ENCODE measurements at regions not wholly inside any gene's neighbourhood (a gene's known extent, or its start where the extent isn't known, plus 50 kb on each side); places are given as distances from the start of the nearest gene placed in this dataset.

GRCh38 chr12:92539976-92540781 is 162.6 kb upstream of the PLEKHG7 start:
- Histone ChIP-seq H3K36me3 (ENCODE audit: low read depth, low read length) (no peaks in the 10 kb centered on the region), H3K9ac (ENCODE audit: low read length) (no peak overlapping the region), H3K27ac (ENCODE audit: low read length) (peak overlapping the region; percentile 61; the same call in 1 of the 2 replicates), H3K79me2 (ENCODE audit: low read length) (no peaks in the 10 kb centered on the region), H4K20me1 (ENCODE audit: low read length) (no peaks in the 10 kb centered on the region), H3K4me2 (ENCODE audit: low read length) (peak overlapping the region; percentile 48), H3K9me2 (replicated peaks; ENCODE audit: low read length) (no peaks in the 10 kb centered on the region), H2AFZ (ENCODE audit: low read length) (no peak overlapping the region), H3K27me3 (ENCODE audit: low read length) (no peaks in the 10 kb centered on the region), H3K4me1 (ENCODE audit: insufficient read depth, low read length) (peaks cover 36% of the 10 kb centered on the region), H3K9me3 (ENCODE audit: low read length) (no peaks in the 10 kb centered on the region), H3K4me3 (ENCODE audit: low read length) (no peak overlapping the region), H3F3A (ENCODE audit: low read length, unreplicated experiment) (no peaks in the 10 kb centered on the region)
- DNase-seq (no peak), ATAC-seq (no peak)
- no TSS peak for BruUV-seq (replicated peaks)
- intact Hi-C loops (cut with micrococcal nuclease) = no loop called here
- POLR2A ChIA-PET (ENCODE audit: unreplicated experiment) = no interaction called here
- no peak for TF ChIP-seq EZH2 (IDR thresholded peaks at IDR 0.05; ENCODE audit: low read length, unreplicated experiment)
- TF ChIP-seq CTCF (conservative IDR thresholded peaks at IDR 0.05; ENCODE audit: low read depth, low read length) = no peak
- no peak for TF ChIP-seq EZH2phosphoT487 (IDR thresholded peaks at IDR 0.05; ENCODE audit: borderline replicate concordance, low read length)
- CTCF ChIA-PET = no interaction called here

GRCh38 chr12:92539110-92539749 is 163.6 kb upstream of the PLEKHG7 start:
- TF ChIP-seq EZH2phosphoT487 (IDR thresholded peaks at IDR 0.05; ENCODE audit: borderline replicate concordance, low read length) (no peak), CTCF (conservative IDR thresholded peaks at IDR 0.05; ENCODE audit: low read depth, low read length) (no peak), EZH2 (IDR thresholded peaks at IDR 0.05; ENCODE audit: low read length, unreplicated experiment) (no peak)
- ChIA-PET POLR2A (ENCODE audit: unreplicated experiment) (no interaction called here), CTCF (no interaction called here)
- no peaks in the 10 kb centered on the region for H4K20me1 ChIP-seq (ENCODE audit: low read length)
- 0 out of 2 replicates have a peak overlapping the region, but pooled peaks have one; percentile 8 for H2AFZ ChIP-seq (ENCODE audit: low read length)
- no TSS peak for BruUV-seq (replicated peaks)
- peak; percentile 87 for ATAC-seq
- H3K36me3 ChIP-seq (ENCODE audit: low read depth, low read length) = no peaks in the 10 kb centered on the region
- H3K9me2 ChIP-seq (replicated peaks; ENCODE audit: low read length) = no peaks in the 10 kb centered on the region
- H3K27ac ChIP-seq (ENCODE audit: low read length) = peak overlapping the region; percentile 61
- no peaks in the 10 kb centered on the region for H3K9me3 ChIP-seq (ENCODE audit: low read length)
- peaks cover 33% of the 10 kb centered on the region for H3K4me1 ChIP-seq (ENCODE audit: insufficient read depth, low read length)
- no peaks in the 10 kb centered on the region for H3K27me3 ChIP-seq (ENCODE audit: low read length)
- H3F3A ChIP-seq (ENCODE audit: low read length, unreplicated experiment) = no peaks in the 10 kb centered on the region
- H3K4me2 ChIP-seq (ENCODE audit: low read length) = peak overlapping the region; percentile 48
- peak; percentile 88 for DNase-seq
- intact Hi-C loops (cut with micrococcal nuclease) = no loop called here
- H3K9ac ChIP-seq (ENCODE audit: low read length) = no peak overlapping the region; the same call in 1 of the 2 replicates
- H3K4me3 ChIP-seq (ENCODE audit: low read length) = no peak overlapping the region
- no peaks in the 10 kb centered on the region for H3K79me2 ChIP-seq (ENCODE audit: low read length)
